ENCODE measurements at regions not wholly inside any gene's neighbourhood (a gene's known extent, or its start where the extent isn't known, plus 50 kb on each side); places are given as distances from the start of the nearest gene placed in this dataset.

DNA sequence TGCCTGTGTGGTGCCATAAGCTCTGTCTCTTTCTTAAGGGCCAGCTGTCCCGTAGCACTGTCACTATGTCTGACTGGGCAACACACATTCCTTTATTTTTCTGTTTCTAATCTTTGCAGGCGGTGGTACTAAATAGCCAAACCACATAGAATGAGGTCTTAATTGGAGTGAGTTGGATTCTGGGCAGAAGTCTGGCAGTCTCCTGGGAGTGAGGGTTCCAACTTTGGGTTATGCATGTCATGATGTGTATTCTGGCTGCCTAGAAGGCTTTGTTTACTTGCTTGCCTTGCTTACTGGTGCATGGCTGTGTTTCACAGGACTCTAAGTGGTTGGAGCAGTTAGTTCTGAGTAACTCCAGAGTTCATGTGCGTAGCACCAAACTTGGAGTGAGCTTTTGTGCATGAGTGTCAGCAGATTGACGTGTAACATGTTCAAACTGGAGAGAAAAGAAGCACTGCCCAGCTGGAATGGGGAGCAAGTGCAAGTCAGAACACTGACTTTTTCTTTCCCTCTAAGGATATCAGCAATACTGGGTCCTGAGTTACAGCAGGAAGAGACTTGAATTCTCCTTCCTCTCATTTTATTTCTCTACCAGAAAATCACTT lies 185.8 kb downstream of the PCSK1 start:
- peak in 2 of 3 donors; percentile 38 to 57 for DNase-seq

DNA sequence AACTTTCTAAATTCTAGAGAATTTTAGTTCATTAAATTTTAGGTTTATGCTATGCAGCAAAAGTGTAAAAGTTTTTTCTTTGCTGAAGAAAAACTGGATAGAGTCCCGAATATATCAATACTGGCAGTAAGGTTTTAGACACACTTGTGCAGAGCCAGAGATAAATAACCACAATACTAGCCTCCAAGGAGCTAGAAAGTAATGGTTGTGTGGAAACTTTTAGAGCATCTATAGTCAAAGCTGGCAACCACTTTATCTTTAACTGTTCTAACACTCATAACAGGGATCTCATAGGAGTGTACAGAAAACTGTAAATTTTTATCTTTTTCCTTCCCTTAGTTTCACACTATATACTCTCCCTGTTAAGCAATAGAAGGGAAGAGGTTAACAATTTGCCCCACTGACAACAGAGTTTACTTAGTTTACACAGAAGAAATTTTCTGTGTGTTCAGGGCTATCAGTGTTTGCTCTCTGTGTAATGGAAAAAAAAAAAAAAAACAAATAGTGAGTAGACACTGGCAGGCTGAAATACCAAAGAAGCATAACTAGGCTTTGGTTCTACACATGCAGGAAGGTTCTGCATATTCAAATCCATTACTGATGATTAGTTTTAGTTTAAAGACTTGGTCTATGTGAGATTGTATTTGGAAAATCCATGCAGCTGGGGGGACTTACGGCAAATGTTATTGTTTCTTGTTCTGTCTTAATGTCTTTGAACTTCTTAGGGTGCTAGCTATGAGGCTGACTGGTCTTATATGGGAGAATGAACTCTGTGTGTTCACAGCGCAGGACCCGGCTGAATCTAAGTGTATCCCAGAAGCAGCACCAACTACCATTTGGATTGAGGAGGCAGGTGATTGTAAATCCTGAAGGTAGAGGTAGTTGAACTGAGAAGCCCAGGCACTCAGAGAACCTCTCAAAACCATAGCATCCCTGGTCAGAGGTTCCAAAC lies 187.6 kb downstream of the PCSK1 start:
- DNase-seq: no peak

DNA sequence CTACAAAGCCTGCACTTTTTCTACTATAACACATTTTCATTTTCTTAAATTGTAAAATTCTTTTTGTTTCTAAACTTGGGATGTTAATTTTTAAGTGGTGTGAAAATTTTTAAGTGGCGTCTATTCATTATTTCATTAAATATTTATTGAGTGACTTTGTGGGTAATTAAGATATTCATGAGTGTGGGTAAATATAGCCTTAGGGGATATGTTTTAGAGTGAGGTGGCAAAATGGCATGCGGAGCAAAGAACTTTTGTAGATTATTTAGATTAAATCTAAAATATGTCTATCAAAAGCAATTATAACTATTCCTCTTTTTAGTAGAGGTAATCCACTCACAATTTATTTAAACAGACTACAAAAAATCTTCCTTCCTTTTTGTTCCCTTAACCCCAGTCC lies 188.4 kb downstream of the PCSK1 start:
- no peak for DNase-seq

DNA sequence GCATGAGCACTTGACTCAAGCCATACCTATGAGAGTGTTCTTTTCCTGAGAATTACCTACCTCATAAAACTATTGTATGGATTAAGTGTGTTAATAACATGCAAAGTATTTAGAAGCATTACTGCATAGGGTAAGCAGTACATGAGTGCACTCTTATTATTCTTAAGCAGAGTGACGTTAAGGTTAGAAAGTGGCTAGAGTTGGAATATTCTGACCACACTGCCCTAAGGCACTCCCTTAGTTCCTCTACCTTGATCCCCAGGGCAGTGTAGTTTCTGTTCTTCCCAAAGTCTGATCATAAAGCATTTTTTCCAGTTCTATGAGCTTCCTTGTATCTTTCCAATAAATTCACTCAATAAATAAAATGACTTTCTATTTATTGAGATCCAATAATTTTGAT lies 189.2 kb downstream of the PCSK1 start:
- DNase-seq: no peak

DNA sequence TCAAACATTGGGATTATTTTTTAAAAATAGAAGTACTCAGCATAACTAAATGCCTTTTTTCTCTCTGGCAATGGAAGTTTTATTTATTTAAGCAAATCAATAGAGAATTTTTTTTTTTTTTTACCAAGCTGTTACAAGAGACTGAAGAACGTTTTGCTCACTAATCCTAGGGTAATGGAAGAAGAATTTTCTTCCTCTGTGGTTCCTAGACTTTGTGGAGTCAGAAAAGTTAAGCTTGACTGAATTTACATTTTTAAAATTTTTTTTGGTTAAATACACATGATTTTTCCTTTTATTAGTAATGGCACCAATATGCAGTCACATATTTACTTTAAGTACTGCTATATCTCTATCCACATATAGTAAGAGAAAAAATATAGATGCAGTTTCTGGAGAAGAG lies 189.8 kb downstream of the PCSK1 start:
- peak in 1 of 3 donors; percentile 68 for DNase-seq

DNA sequence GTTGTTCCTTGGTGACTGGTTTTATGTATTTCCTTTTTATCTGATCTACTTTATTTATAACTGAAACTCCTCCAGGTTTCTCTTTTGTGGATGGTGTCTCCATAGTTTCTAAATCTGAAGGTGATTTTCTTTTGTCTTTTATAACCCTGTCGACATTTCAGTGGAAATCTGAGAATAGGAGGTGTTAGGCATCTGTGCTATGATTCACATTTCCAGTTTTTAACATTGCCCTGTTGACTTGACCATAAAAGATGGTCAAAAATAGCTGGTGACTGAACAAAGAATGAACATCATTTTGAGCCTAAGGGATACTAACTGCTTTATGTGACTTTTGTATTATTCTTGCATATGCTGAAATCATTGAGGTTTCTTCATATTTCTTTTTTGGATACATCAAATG lies 190.5 kb downstream of the PCSK1 start:
- DNase-seq: no peak

DNA sequence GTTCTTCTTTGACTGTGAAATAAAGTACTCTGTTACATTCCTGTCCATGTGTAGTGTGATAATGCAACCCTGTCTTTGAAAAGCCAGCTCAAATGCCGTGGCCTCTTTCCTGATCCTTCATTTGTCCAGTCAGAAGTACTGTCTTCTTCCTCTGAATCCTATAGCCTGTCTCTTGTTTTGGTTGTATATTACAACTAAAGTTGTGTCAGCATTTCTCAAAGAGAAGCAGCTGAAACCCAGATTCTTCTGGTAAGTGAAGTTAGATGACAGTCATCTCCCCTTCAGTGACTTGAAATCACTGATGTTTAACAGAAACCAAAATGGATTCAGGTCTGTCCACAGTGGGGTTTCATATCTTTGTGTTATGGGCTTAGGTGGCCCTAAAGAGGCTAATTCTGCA lies 196.2 kb downstream of the PCSK1 start:
- no peak for DNase-seq

DNA sequence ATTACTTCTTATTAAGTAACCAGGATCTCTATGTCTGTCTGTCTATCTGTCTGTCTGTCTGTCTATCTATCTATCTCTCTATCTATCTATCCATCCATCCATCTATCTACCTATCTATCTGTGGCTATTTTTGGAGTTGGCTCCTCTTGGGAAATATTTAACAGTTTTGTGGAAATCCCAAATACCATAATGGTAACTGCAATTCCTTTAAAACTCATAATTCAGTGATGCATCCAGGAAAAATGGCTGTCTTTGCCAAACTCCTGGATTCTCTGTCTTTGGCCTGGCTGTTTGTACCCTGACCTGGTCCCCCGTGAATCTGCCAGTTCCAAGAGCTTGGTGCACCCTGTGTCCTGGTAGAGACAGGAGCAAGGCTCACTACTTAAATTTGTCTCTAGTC lies 197.0 kb downstream of the PCSK1 start:
- DNase-seq: no peak

DNA sequence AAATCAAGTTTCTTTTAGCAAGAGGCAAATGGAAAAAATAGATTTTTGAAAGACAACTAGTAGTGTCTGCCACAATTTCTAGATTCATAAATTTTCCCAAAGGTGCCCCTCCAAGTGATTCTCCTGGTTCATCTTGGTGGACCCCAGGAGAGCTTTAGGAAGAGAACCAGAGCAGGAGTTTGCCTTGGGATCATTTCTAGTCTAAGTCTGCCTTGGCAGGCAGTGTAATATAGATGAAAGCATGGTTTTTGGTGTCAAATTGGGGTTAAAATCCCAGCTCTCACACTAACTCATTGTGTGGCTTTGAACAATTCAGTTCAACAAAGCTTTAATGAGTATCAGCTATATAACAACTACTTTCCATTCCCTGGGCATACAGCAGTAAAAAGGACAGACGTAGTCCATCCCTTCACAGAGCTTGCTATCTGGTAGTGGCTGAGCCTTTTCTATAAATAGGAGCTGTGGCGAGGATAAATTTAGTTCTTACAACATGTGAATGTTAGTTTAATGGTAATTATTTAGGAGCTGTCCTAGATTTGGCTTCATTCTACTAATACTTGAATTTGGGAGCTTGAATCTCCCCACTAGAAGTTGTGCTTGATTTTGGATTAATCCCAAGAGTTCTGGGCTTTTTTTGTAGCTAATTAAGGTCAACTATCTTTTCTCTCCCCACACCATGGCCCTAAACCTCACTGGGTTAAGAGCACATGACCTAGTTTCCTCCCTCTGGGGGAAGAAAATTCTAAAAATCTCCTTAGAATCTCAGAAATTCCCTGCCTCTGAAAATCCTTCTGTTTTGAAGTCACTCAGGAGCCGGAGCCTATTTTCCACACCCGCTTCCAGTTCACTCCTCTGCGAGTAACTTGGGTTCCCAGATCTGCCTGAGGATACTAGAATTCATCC lies 197.8 kb downstream of the PCSK1 start:
- no peak for DNase-seq

DNA sequence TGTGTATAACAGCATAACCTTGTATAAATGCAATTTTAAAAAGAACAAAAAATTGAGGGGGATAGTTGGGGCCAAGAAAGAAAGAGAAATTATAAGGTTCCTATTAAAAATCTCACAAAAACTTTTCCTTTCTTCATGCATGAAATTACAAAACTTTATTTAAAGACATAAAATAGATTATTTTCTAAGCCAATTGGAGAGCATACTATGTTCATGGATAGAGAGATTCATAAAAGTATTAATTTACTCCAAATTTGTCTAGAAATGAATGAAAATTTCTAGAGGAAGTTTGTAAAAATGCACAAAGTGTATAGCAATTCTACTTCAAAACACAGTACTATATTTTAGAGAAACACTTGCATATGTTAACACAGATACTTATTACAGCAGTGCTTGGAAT lies 200.4 kb downstream of the PCSK1 start:
- DNase-seq: no peak

DNA sequence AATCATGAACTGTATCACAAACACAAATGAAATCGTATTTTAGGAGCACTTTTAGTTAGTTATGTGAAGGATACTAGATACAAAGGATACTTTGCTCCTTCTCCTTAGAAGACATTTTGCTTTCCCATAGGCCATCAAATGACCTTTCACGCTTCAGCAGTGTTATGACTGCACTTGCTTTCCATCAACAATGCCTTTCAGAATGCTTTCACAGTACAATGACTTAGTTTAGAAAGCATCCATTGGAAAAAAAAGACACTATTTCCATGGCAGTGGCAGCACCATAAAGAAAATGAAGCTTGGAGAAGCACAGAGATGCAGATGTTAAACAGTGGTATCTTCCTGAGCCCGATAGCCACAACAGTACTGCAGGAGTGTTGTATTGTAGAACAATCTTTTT lies 203.9 kb downstream of the PCSK1 start:
- DNase-seq: no peak

DNA sequence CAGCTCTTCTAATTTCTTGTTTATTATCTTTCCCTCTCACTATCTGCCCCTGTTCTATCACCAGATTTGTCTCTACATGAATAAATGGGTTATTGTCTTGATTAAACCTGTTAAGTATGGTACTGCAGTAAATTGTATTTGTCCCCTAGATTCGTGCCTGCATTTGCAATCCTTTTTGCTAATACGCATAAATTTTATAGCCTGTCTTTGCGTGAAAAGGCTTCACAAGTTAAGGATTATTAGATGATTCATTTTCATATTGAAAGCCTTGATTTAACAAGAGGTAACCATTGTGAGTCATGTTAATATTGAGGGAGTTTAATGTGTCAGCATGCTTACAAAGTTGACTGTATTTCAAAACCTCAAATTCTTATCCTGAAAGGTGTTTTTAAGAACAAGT lies 204.6 kb downstream of the PCSK1 start:
- no peak for DNase-seq

DNA sequence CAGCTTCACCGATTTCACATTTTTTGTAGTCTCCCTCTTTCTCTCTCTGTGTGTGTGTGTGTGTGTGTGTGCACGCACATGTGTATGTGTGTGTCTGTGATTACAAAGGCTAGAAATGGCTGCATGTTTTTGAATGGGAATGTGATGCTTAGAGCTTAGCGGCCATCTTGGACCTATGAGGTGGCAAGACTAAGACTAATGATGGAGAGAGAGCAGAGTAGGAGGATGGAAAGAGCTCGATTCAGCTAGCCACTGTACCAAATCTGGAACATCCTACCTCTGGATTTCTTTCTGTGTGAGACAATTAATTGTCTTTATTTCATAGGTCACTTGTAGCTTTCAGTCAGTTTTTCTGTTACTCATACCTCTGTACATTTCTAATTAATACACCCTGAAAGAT lies 205.1 kb downstream of the PCSK1 start:
- DNase-seq: no peak

DNA sequence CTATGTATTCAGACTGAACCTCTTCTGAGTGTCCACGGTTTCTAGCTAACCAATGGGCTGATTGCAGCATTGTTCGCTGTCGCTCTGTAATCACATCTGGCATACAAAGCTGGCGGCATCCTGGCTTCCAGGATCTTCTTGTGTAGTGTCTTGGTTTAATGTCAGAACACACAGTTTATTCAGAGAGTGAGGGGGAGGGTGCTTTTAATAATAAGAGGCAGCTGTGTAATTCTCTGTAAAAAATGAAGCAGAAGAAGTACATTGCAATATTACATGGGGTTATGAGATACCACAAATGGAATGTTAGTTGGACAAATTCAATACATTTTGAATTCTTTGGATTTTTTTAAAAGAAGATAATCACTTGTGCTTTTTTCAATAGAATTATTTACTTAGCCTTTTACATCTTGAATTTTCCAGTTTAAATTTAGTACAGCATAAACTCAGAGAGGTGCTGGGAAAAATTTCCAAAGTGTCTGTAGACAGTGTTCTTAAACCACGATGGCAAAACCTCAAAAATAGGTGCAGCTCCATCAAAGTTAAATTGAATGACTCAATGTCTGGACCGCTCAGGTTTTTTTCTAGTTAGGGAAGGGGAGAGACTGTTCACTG lies 206.0 kb downstream of the PCSK1 start:
- peak; percentile 66 to 96 (median 87) for DNase-seq

DNA sequence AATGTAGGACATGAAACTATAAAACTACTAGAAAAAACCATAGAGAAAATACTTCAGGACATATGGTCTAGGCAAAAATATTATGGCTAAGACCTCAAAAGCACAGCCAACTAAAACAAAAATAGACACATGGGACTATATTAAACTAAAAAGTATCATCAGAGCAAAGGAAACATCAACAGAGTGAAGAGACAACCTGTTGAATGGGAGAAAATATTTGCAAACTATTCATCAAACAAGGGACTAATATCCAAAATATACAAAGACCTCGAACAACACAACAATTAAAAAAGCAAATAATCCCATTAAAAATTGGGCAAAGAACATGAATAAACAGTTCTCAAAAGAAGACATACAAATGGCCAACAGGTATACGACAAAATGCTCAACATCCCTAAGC lies 210.9 kb downstream of the PCSK1 start:
- no peak for DNase-seq

DNA sequence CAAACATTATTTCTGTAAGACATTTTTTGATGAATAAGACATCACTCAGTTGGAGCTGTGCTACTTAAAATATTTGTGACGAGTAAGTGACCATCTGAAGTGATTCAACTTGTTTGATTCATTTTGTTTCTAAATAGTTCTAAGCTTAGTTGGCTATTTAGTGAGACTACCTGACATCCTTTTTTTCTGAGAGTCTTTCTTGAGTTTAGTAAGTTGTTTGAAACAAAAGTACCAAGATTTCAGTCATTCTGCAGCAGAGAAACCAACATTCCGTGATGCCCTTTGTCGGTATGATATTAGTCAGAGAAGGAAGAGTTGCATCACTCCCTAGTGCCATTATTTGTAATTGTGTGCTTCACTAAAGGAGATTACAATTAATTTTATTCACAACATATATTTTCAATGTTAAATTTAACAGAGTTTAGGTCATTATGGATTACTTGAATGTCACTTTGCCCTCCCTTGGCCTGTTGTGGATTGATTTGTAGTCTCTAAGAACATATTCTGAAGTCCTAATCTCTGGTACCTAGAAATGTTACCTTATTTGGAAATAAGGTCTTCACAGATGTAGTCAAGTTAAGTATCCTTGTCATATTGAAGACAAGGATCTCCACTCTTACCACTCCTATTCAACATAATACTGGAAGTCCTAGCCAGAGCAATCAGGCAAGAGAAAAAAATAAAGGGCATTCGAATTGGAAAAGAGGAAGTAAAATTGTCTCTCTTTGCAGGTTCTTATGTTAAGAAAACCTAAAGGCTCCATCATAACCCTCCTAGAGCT lies 212.2 kb downstream of the PCSK1 start:
- peak in 1 of 3 donors; percentile 66 for DNase-seq

DNA sequence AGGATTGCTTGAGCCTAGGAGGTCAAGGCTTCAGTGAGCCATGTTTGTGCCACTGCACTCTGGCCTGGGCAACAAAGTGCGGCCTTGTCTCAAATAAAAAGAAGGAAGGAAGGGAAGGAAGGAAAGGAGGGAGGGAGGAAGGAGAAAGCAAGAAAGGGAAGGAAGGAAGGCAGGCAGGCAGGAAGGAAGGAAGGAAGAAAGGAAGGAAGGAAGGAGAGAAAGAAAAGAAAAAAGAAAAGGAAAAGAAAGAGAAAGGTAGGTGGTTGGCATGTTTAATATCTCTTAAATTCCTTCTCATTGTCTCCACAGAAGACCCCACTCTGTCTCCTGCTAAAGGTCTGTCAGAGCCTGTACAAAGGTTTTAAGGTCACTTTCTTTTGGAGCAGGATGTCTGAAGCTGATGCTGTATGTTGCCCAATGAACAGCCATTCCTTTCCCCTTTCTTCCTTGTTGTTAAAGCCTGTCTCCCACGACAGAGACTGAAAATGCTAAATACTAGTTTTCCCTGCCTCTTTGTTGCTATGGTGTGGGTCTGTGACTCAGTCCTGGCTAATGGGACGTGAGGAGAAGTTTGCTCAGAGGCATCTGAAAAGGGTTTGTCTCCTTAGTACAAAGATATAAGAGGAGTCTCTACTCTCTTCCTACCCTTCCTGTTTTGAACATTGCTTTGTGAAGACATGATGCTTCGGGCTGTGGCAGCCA lies 213.3 kb downstream of the PCSK1 start:
- DNase-seq: peak in 1 of 3 donors; percentile 77

DNA sequence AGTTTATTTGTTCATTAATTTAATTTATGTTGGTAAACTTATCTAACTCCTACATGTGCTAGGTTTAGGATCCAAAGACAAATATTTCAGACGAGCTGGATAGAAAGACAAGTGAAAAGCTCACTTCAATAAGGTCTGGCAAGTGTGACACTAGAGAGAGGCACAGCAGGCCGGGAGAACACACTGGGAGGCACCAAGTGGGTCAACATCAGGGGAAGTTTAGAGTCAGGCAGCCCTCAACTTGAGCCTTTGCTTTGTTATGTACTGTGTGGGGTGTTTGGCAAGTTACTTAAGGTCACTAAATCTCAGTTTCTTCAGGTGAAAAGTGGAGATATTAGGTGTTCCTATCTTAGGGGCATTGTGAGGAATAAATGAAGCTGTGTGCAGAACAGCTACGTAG lies 214.4 kb downstream of the PCSK1 start:
- no peak for DNase-seq

DNA sequence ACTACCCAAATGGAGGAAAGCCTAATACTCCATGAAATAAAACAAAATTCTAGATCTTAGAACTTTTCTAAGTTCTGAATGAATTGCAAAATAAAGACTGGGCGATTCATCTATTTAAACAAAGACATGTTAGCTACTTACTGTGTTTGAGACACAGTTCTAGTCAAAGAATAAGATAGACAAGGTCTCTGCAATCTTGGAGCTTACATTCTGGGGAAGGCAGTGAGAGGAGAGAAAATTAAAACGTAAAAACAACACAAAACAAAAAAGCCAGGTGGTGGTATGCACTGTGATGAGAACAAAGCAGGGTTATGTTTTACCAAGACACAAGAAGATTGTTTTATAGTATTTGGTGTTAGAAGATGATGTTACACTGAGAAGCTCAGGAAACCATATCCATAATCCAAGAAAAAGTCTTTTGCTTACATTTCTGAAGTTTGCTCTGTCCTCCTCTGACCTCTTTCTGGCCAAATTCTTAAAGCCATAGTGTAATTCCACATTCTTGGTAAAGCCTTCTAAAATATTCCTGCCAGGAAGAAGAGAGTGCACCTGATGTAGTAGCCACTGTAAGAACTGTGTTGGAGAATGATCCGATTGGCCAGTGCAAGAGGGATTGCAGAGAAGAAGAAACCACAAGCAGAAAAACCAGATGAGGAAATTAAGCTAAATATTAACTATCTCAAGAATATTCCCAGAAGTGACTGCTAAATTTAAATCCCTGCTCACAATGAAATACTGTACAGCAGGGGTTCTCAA lies 218.4 kb downstream of the PCSK1 start:
- no peak for DNase-seq

DNA sequence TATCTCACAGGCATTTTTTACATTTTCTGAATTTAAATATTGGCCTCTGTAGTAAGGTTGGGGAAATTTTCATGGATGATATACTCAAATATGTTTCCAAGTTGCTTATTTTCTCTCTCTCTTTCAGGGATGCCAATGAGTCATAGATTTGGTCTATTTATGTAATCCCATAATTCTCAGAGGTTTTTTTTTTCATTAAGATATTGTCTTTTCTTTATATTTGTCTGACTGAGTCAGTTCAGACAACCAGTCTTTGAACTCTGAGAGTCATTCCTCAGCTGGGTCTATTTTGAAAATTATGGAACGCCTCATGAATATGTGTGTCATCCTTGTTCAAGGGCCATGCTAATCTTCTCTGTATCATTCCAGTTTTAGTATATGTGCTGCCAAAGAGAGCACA lies 223.2 kb downstream of the PCSK1 start:
- peak in 1 of 3 donors; percentile 79 for DNase-seq
